ENCODE measurements at regions not wholly inside any gene's neighbourhood (a gene's known extent, or its start where the extent isn't known, plus 50 kb on each side); places are given as distances from the start of the nearest gene placed in this dataset.

GRCh38 chr12:126191949-126192348, 1126.7 kb downstream of the AACS start:
- BruUV-seq (replicated peaks), result no TSS peak
- intact Hi-C loops (cut with micrococcal nuclease), result no loop called here
- ChIA-PET CTCF (no interaction called here), POLR2A (no interaction called here)
- DNase-seq (ENCODE audit: low read depth, low spot score), result no peak
- no peaks in the 10 kb centered on the region for H3K79me2 ChIP-seq (ENCODE audit: control insufficient read depth, insufficient read depth, low read length)
- no peaks in the 10 kb centered on the region for H3K36me3 ChIP-seq (ENCODE audit: control insufficient read depth in 2 of 2, extremely low read depth in 1 of 2, insufficient read depth in 2 of 2, low read length in 2 of 2)
- dilution Hi-C loops (cut with MboI; ENCODE audit: extremely low pct_ligation_motif_present, low sequenced_read_pairs), result no loop called here
- H3K4me1 ChIP-seq (ENCODE audit: control insufficient read depth, extremely low read depth, insufficient read depth, low read length), result no peaks in the 10 kb centered on the region
- H4K20me1 ChIP-seq (replicated peaks; ENCODE audit: control insufficient read depth, extremely low read depth, insufficient read depth, low read length), result no peaks in the 10 kb centered on the region
- H3K27me3 ChIP-seq (ENCODE audit: control insufficient read depth in 2 of 2, insufficient read depth in 2 of 2, low read length in 2 of 2), result no peaks in the 10 kb centered on the region
- no peak overlapping the region for H2AFZ ChIP-seq (ENCODE audit: low read depth, low read length)
- H3K9me3 ChIP-seq (replicated peaks; ENCODE audit: control insufficient read depth, insufficient read depth, low read length), result peaks cover 5% of the 10 kb centered on the region
- no peak overlapping the region for H3K4me2 ChIP-seq (ENCODE audit: insufficient read depth, low read length)
- no peak for FAIRE-seq
- no peak overlapping the region for H3K4me3 ChIP-seq (replicated peaks in 1 of 3; ENCODE audit: insufficient read depth in 1 of 3, low read depth in 1 of 3, low read length in 3 of 3)
- no peak overlapping the region for H3K9ac ChIP-seq (replicated peaks; ENCODE audit: extremely low read depth, insufficient read depth, low read length)
- TF ChIP-seq FOS (IDR thresholded peaks at IDR 0.05; ENCODE audit: borderline replicate concordance, insufficient read depth, low read length) (no peak), CTCF (IDR thresholded peaks at IDR 0.05; ENCODE audit: extremely low read depth in 1 of 2, insufficient read depth in 1 of 2, low read depth in 1 of 2, low read length in 2 of 2) (no peak), POLR2AphosphoS5 (IDR thresholded peaks at IDR 0.05; ENCODE audit: insufficient read depth, low read depth, low read length) (no peak), GATA2 (IDR thresholded peaks at IDR 0.05; ENCODE audit: insufficient read depth, insufficient read length, low read depth, low read length) (no peak), MYC (IDR thresholded peaks at IDR 0.05; ENCODE audit: low read depth, low read length) (no peak), MAX (IDR thresholded peaks at IDR 0.05; ENCODE audit: insufficient read depth, insufficient read length) (no peak), JUN (IDR thresholded peaks at IDR 0.05; ENCODE audit: borderline replicate concordance, insufficient read depth, insufficient read length, low read depth) (no peak), POLR2A (IDR thresholded peaks at IDR 0.05; ENCODE audit: low read depth, low read length) (no peak)
- H3K9me1 ChIP-seq (replicated peaks; ENCODE audit: control insufficient read depth, extremely low read depth, insufficient read depth, low read length), result no peaks in the 10 kb centered on the region
- no peak overlapping the region for H3K27ac ChIP-seq (ENCODE audit: insufficient read depth, low read depth, low read length)

Measured in endothelial cell of umbilical vein (primary cell).